ENCODE measurements at regions not wholly inside any gene's neighbourhood (a gene's known extent, or its start where the extent isn't known, plus 50 kb on each side); places are given as distances from the start of the nearest gene placed in this dataset.

DNA sequence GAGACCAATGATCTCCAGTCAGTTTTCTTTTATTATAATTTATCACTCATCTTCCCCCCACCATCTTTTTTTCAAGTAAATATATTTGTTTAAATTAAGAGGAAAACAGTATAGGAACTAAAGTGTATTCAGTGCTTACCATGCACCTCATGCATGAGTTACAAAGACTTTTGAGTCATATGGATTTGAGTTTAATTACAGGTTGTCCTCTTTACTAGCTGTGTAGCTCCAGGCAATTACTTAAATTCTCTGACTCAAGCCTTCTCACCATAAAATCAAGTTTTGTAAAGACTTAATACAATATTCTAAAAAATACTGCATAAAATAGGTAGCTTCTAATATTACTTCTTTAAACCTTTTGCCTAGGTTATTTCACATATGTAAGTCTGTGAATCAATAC lies 251.3 kb downstream of the SLC16A7 start:
- Histone ChIP-seq H4K5ac (ENCODE audit: insufficient read length, low read depth, low read length) (no peak overlapping the region), H2BK12ac (ENCODE audit: low read depth, low read length) (no peak overlapping the region)
- no peak for FAIRE-seq
- no peak for TF ChIP-seq RFX5 (IDR thresholded peaks at IDR 0.05; ENCODE audit: borderline replicate concordance, low read depth, low read length)
- TF ChIP-seq SRF (IDR thresholded peaks at IDR 0.05; ENCODE audit: low read depth, low read length): no peak
- no peak for TF ChIP-seq SP1 (IDR thresholded peaks at IDR 0.05; ENCODE audit: low read depth, low read length)
- TF ChIP-seq NANOG (IDR thresholded peaks at IDR 0.05; ENCODE audit: insufficient read depth, low read depth, low read length, poor library complexity, severe bottlenecking): no peak
- TF ChIP-seq RNF2 (IDR thresholded peaks at IDR 0.05; ENCODE audit: borderline replicate concordance, low read depth, low read length, missing control alignments, poor library complexity, severe bottlenecking): no peak
- no peak for TF ChIP-seq CTBP2 (IDR thresholded peaks at IDR 0.05; ENCODE audit: borderline replicate concordance, insufficient read depth, insufficient read length, low read length)
- TF ChIP-seq SIX5 (IDR thresholded peaks at IDR 0.05; ENCODE audit: low read depth, low read length): no peak
- TF ChIP-seq, protein P1, sequence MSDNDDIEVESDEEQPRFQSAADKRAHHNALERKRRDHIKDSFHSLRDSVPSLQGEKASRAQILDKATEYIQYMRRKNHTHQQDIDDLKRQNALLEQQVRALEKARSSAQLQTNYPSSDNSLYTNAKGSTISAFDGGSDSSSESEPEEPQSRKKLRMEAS (IDR thresholded peaks at IDR 0.05): no peak
- no peak for TF ChIP-seq CREB1 (IDR thresholded peaks at IDR 0.05)
- TF ChIP-seq NRF1 (IDR thresholded peaks at IDR 0.05; ENCODE audit: low read depth, low read length): no peak

More for the DNA sequence above, 251.3 kb downstream of the SLC16A7 start:
- no peak overlapping the region for H2BK20ac ChIP-seq (ENCODE audit: low read length)
- H2AFZ ChIP-seq (ENCODE audit: low read length): no peak overlapping the region
- no peak overlapping the region for H3K56ac ChIP-seq (replicated peaks; ENCODE audit: insufficient read length, low read depth, low read length)
- ChIA-PET CTCF (ENCODE audit: partially characterized antibody) (interaction anchor here (2.1 kb wide), 1 partner anchor 12 kb away, joined by 8 read pairs; no protein-coding TSS in a partner anchor), POLR2A (ENCODE audit: partially characterized antibody) (no interaction called here)
- no peaks in the 10 kb centered on the region for H3K9me3 ChIP-seq (ENCODE audit: insufficient read depth in 2 of 2, low read depth in 1 of 2, low read length in 1 of 2)
- no peaks in the 10 kb centered on the region for H3K23me2 ChIP-seq (ENCODE audit: low read depth, low read length)
- no peak overlapping the region for H3K14ac ChIP-seq (ENCODE audit: insufficient read length)
- H3K18ac ChIP-seq (ENCODE audit: extremely low read depth, low read length): no peak overlapping the region
- DNase-seq (ENCODE audit: low read depth in 1 of 2, low spot score in 2 of 2): no peak
- no peak overlapping the region for H4K8ac ChIP-seq (ENCODE audit: extremely low read depth, insufficient read depth, low read length)
- no peak overlapping the region for H3K4me3 ChIP-seq (ENCODE audit: extremely low read depth in 1 of 4, insufficient read depth in 2 of 4, low read depth in 3 of 4, low read length in 4 of 4)
- H2BK15ac ChIP-seq (ENCODE audit: low read length): no peak overlapping the region
- no peak overlapping the region for H2BK5ac ChIP-seq (ENCODE audit: low read depth, low read length)
- no peak overlapping the region for H3K4ac ChIP-seq (replicated peaks; ENCODE audit: insufficient read length, low read depth, low read length)
- no peak overlapping the region for H4K91ac ChIP-seq (replicated peaks; ENCODE audit: insufficient read length, low read length)
- H4K20me1 ChIP-seq (replicated peaks in 1 of 2; ENCODE audit: control insufficient read depth in 1 of 2, insufficient read depth in 2 of 2, low read length in 2 of 2): no peaks in the 10 kb centered on the region
- H2BK120ac ChIP-seq (replicated peaks; ENCODE audit: low read depth, low read length): no peak overlapping the region
- no peak overlapping the region for H2AK5ac ChIP-seq (ENCODE audit: low read depth, low read length)
- H3K9ac ChIP-seq (replicated peaks in 1 of 4; ENCODE audit: extremely low read depth in 1 of 4, low read depth in 3 of 4, low read length in 3 of 4): no peak overlapping the region
- no peaks in the 10 kb centered on the region for H3K79me1 ChIP-seq (ENCODE audit: low read depth, low read length)
- H3K4me2 ChIP-seq (ENCODE audit: insufficient read depth in 1 of 2, low read depth in 2 of 2, low read length in 2 of 2): no peak overlapping the region
- H3K4me1 ChIP-seq (replicated peaks in 1 of 4; ENCODE audit: control insufficient read depth in 3 of 4, insufficient read depth in 4 of 4, low read length in 3 of 4): peaks cover 0 to 2% (median 0%) of the 10 kb centered on the region in 4 experiments; a peak in 1 of 7 replicates
- H3K27ac ChIP-seq (ENCODE audit: low read depth, low read length): no peak overlapping the region
- no peaks in the 10 kb centered on the region for H3K36me3 ChIP-seq (ENCODE audit: control insufficient read depth in 2 of 4, insufficient read depth in 4 of 4, low read length in 3 of 4)
- H3K23ac ChIP-seq (ENCODE audit: insufficient read length): no peak overlapping the region
- no peaks in the 10 kb centered on the region for H3K79me2 ChIP-seq (ENCODE audit: control insufficient read depth in 1 of 2, insufficient read depth in 2 of 2, low read length in 2 of 2)
- H3K27me3 ChIP-seq (replicated peaks in 1 of 4; ENCODE audit: control insufficient read depth in 3 of 4, extremely low read depth in 1 of 4, insufficient read depth in 3 of 4, low read length in 3 of 4): no peaks in the 10 kb centered on the region
